MM.1S (cell line): ENCODE measurements at regions not wholly inside any gene's neighbourhood (a gene's known extent, or its start where the extent isn't known, plus 50 kb on each side); places are given as distances from the start of the nearest gene placed in this dataset.

Experiments
- DNase-seq: peaks from one replicate; pipeline ENCODE4 v3.0.0-alpha.2; 2015
- H2AFZ ChIP-seq: fragments of 300-600 bp; sonication (generic); 2 replicates; pipeline ENCODE4 v1.6.0; 2016; ENCODE audit warnings: antibody characterized with exemption, low read length
- H3F3A ChIP-seq: fragments of 300-600 bp; sonication (generic); 2 replicates; pipeline ENCODE4 v1.6.1; 2016; ENCODE audit warnings: mild to moderate bottlenecking, antibody characterized with exemption, low read length, moderate library complexity, mixed read lengths; ENCODE audit not compliant: insufficient read depth
- H3K27ac ChIP-seq: fragments of 300-600 bp; sonication (generic); 2 replicates; pipeline ENCODE4 v1.5.1; 2016; ENCODE audit warnings: mild to moderate bottlenecking, low read length
- H3K27me3 ChIP-seq: fragments of 300-600 bp; sonication (generic); replicated peaks from 2 replicates; pipeline ENCODE4 v1.6.0; 2016; ENCODE audit warnings: low read length; ENCODE audit not compliant: insufficient read depth
- H3K36me3 ChIP-seq: fragments of 300-600 bp; sonication (generic); replicated peaks from 2 replicates; pipeline ENCODE4 v1.6.1; 2016; ENCODE audit warnings: mild to moderate bottlenecking, low read length, mixed read lengths; ENCODE audit not compliant: insufficient read depth
- H3K4me1 ChIP-seq: fragments of 300-600 bp; sonication (generic); 2 replicates; pipeline ENCODE4 v1.6.1; 2016; ENCODE audit warnings: low read length, mixed read lengths
- H3K4me2 ChIP-seq: fragments of 300-600 bp; sonication (generic); 2 replicates; pipeline ENCODE4 v1.6.0; 2016; ENCODE audit warnings: low read depth, low read length
- H3K4me3 ChIP-seq: fragments of 300-600 bp; sonication (generic); 2 replicates; pipeline ENCODE4 v1.5.1; 2016; ENCODE audit warnings: low read length, mixed read lengths
- H3K79me2 ChIP-seq: fragments of 300-600 bp; sonication (generic); 2 replicates; pipeline ENCODE4 v1.6.1; 2016; ENCODE audit warnings: mixed run types, low read length, mixed read lengths
- H3K9ac ChIP-seq: fragments of 300-600 bp; sonication (generic); 2 replicates; pipeline ENCODE4 v1.6.1; 2016; ENCODE audit warnings: low read length, mixed read lengths
- H3K9me2 ChIP-seq: fragments of 300-600 bp; sonication (generic); replicated peaks from 2 replicates; pipeline ENCODE4 v1.6.1; 2016; ENCODE audit warnings: mild to moderate bottlenecking, low read length, mixed read lengths; ENCODE audit not compliant: insufficient read depth
- H3K9me3 ChIP-seq: fragments of 300-600 bp; sonication (generic); replicated peaks from 2 replicates; pipeline ENCODE4 v1.6.1; 2016; ENCODE audit warnings: mild to moderate bottlenecking, low read length, mixed read lengths; ENCODE audit not compliant: insufficient read depth
- H4K20me1 ChIP-seq: fragments of 300-600 bp; sonication (generic); 2 replicates; pipeline ENCODE4 v1.6.1; 2016; ENCODE audit warnings: mild to moderate bottlenecking, low read length, moderate library complexity, mixed read lengths; ENCODE audit not compliant: insufficient read depth
- CTCF ChIP-seq: fragments of 300-600 bp; sonication (generic); IDR thresholded peaks from 2 replicates; pipeline ENCODE4 v1.5.1; 2016; ENCODE audit warnings: antibody characterized with exemption, low read length, mixed read lengths
- EZH2 ChIP-seq: fragments of 300-600 bp; sonication (generic); optimal IDR thresholded peaks from 2 replicates; pipeline ENCODE3; 2017; ENCODE audit warnings: low read depth, mild to moderate bottlenecking, antibody characterized with exemption, low read length, mixed read lengths
- EZH2phosphoT487 ChIP-seq: fragments of 300-600 bp; sonication (generic); IDR thresholded peaks from 2 replicates; pipeline ENCODE4 v1.6.1; 2018; ENCODE audit warnings: antibody characterized with exemption, low read length

GRCh38 chr18:31227497-31228229 is 65.0 kb upstream of the DSC1 start:
- H3F3A ChIP-seq, result no peaks in the 10 kb centered on the region
- H3K9me3 ChIP-seq, result no peaks in the 10 kb centered on the region
- H3K4me3 ChIP-seq, result no peak overlapping the region
- H4K20me1 ChIP-seq, result no peaks in the 10 kb centered on the region
- H3K4me2 ChIP-seq, result no peak overlapping the region
- no peak overlapping the region for H2AFZ ChIP-seq
- no peak for DNase-seq
- no peak overlapping the region for H3K27ac ChIP-seq
- no peaks in the 10 kb centered on the region for H3K4me1 ChIP-seq
- no peaks in the 10 kb centered on the region for H3K79me2 ChIP-seq
- no peaks in the 10 kb centered on the region for H3K36me3 ChIP-seq
- TF ChIP-seq CTCF, result no peak
- no peak for TF ChIP-seq EZH2phosphoT487
- no peak for TF ChIP-seq EZH2
- H3K27me3 ChIP-seq, result no peaks in the 10 kb centered on the region
- H3K9ac ChIP-seq, result no peak overlapping the region
- no peaks in the 10 kb centered on the region; the same call in 1 of the 2 replicates for H3K9me2 ChIP-seq

GRCh38 chr18:31229829-31230228 is 67.2 kb upstream of the DSC1 start:
- H2AFZ ChIP-seq, result no peak overlapping the region
- TF ChIP-seq EZH2phosphoT487, result no peak
- no peak for TF ChIP-seq CTCF
- no peak for TF ChIP-seq EZH2
- no peak overlapping the region for H3K9ac ChIP-seq
- no peaks in the 10 kb centered on the region for H3K27me3 ChIP-seq
- no peak for DNase-seq
- no peaks in the 10 kb centered on the region for H4K20me1 ChIP-seq
- H3K79me2 ChIP-seq, result no peaks in the 10 kb centered on the region
- no peak overlapping the region for H3K4me3 ChIP-seq
- H3K4me1 ChIP-seq, result no peaks in the 10 kb centered on the region
- H3F3A ChIP-seq, result no peaks in the 10 kb centered on the region
- no peaks in the 10 kb centered on the region for H3K36me3 ChIP-seq
- H3K9me3 ChIP-seq, result no peaks in the 10 kb centered on the region; the same call in 1 of the 2 replicates
- H3K27ac ChIP-seq, result no peak overlapping the region
- no peak overlapping the region for H3K4me2 ChIP-seq
- H3K9me2 ChIP-seq, result no peaks in the 10 kb centered on the region; the same call in 1 of the 2 replicates

GRCh38 chr18:31230495-31230894 is 67.8 kb upstream of the DSC1 start:
- H3F3A ChIP-seq, result no peaks in the 10 kb centered on the region
- H4K20me1 ChIP-seq, result no peaks in the 10 kb centered on the region
- H3K4me3 ChIP-seq, result no peak overlapping the region
- H3K4me1 ChIP-seq, result no peaks in the 10 kb centered on the region
- no peak overlapping the region for H3K9ac ChIP-seq
- H3K36me3 ChIP-seq, result no peaks in the 10 kb centered on the region
- no peak overlapping the region for H3K27ac ChIP-seq
- H3K9me2 ChIP-seq, result no peaks in the 10 kb centered on the region; the same call in 1 of the 2 replicates
- no peak for DNase-seq
- no peaks in the 10 kb centered on the region; the same call in 1 of the 2 replicates for H3K9me3 ChIP-seq
- no peak overlapping the region for H2AFZ ChIP-seq
- no peak for TF ChIP-seq EZH2phosphoT487
- TF ChIP-seq EZH2, result no peak
- TF ChIP-seq CTCF, result no peak
- H3K79me2 ChIP-seq, result no peaks in the 10 kb centered on the region
- H3K27me3 ChIP-seq, result no peaks in the 10 kb centered on the region
- no peak overlapping the region for H3K4me2 ChIP-seq
